Neuron (in vitro differentiated cells): ENCODE measurements at regions not wholly inside any gene's neighbourhood (a gene's known extent, or its start where the extent isn't known, plus 50 kb on each side); places are given as distances from the start of the nearest gene placed in this dataset.

ENCODE experiments used
- H2AFZ ChIP-seq: one replicate; pipeline ENCODE4 v1.6.1; 2013; ENCODE audit warnings: low read depth, mild to moderate bottlenecking, inconsistent platforms, low read length, moderate library complexity
- H3K27me3 ChIP-seq: one replicate; pipeline ENCODE4 v1.6.1; 2013; ENCODE audit warnings: low read length; ENCODE audit not compliant: insufficient read depth
- H3K36me3 ChIP-seq: one replicate; pipeline ENCODE4 v1.6.1; 2013; ENCODE audit warnings: low read length; ENCODE audit not compliant: insufficient read depth
- H3K4me1 ChIP-seq: one replicate; pipeline ENCODE4 v1.6.1; 2013; ENCODE audit warnings: low read length; ENCODE audit not compliant: insufficient read depth
- H3K4me3 ChIP-seq: 2 replicates; pipeline ENCODE4 v1.5.1; 2013; ENCODE audit warnings: mild to moderate bottlenecking, low read length, moderate library complexity
- H3K9me3 ChIP-seq: one replicate; pipeline ENCODE4 v1.6.1; 2013; ENCODE audit warnings: low read length

- no peak overlapping the region for H3K4me3 ChIP-seq
- no peaks in the 10 kb centered on the region for H3K27me3 ChIP-seq
- H3K4me1 ChIP-seq = peaks cover 3% of the 10 kb centered on the region
- H3K36me3 ChIP-seq = no peaks in the 10 kb centered on the region
- peaks cover 2% of the 10 kb centered on the region for H3K9me3 ChIP-seq
- no peak overlapping the region for H2AFZ ChIP-seq
These were observed 728.8 kb downstream of the NR2F2 start for GRCh38 chr15:97059281-97059680.

GRCh38 chr15:97061392-97061791 is 730.9 kb downstream of the NR2F2 start:
- no peaks in the 10 kb centered on the region for H3K9me3 ChIP-seq
- H3K36me3 ChIP-seq = no peaks in the 10 kb centered on the region
- no peak overlapping the region for H2AFZ ChIP-seq
- H3K4me1 ChIP-seq = peaks cover 3% of the 10 kb centered on the region
- no peaks in the 10 kb centered on the region for H3K27me3 ChIP-seq
- H3K4me3 ChIP-seq = no peak overlapping the region

GRCh38 chr15:97071668-97072067 is 741.2 kb downstream of the NR2F2 start:
- no peaks in the 10 kb centered on the region for H3K36me3 ChIP-seq
- peaks cover 3% of the 10 kb centered on the region for H3K9me3 ChIP-seq
- H3K4me3 ChIP-seq = no peak overlapping the region
- no peaks in the 10 kb centered on the region for H3K4me1 ChIP-seq
- no peak overlapping the region for H2AFZ ChIP-seq
- no peaks in the 10 kb centered on the region for H3K27me3 ChIP-seq

GRCh38 chr15:97072545-97072944 is 742.0 kb downstream of the NR2F2 start:
- H3K9me3 ChIP-seq = peaks cover 3% of the 10 kb centered on the region
- no peaks in the 10 kb centered on the region for H3K27me3 ChIP-seq
- no peaks in the 10 kb centered on the region for H3K36me3 ChIP-seq
- no peak overlapping the region for H3K4me3 ChIP-seq
- H2AFZ ChIP-seq = no peak overlapping the region
- H3K4me1 ChIP-seq = no peaks in the 10 kb centered on the region

- H3K36me3 ChIP-seq = no peaks in the 10 kb centered on the region
- no peaks in the 10 kb centered on the region for H3K27me3 ChIP-seq
- H3K4me3 ChIP-seq = no peak overlapping the region
- no peak overlapping the region for H2AFZ ChIP-seq
- no peaks in the 10 kb centered on the region for H3K4me1 ChIP-seq
- peaks cover 3% of the 10 kb centered on the region for H3K9me3 ChIP-seq
These were observed 745.5 kb downstream of the NR2F2 start for GRCh38 chr15:97076011-97076410.

- Histone ChIP-seq H3K4me1 (peaks cover 7% of the 10 kb centered on the region), H2AFZ (no peak overlapping the region), H3K36me3 (no peaks in the 10 kb centered on the region), H3K27me3 (no peaks in the 10 kb centered on the region), H3K9me3 (peaks cover 3% of the 10 kb centered on the region), H3K4me3 (no peak overlapping the region)
These were observed 747.5 kb downstream of the NR2F2 start for GRCh38 chr15:97077975-97078374.

- Histone ChIP-seq H3K4me1 (peaks cover 11% of the 10 kb centered on the region), H3K27me3 (no peaks in the 10 kb centered on the region), H2AFZ (no peak overlapping the region), H3K36me3 (no peaks in the 10 kb centered on the region), H3K4me3 (no peak overlapping the region), H3K9me3 (peaks cover 3% of the 10 kb centered on the region)
These were observed 748.1 kb downstream of the NR2F2 start for GRCh38 chr15:97078591-97078990.

GRCh38 chr15:97081666-97082226 is 751.2 kb downstream of the NR2F2 start:
- H3K9me3 ChIP-seq = no peaks in the 10 kb centered on the region
- H3K4me3 ChIP-seq = no peak overlapping the region
- H3K27me3 ChIP-seq = no peaks in the 10 kb centered on the region
- H3K4me1 ChIP-seq = peaks cover 11% of the 10 kb centered on the region
- H3K36me3 ChIP-seq = no peaks in the 10 kb centered on the region
- H2AFZ ChIP-seq = no peak overlapping the region

GRCh38 chr15:97082830-97083229 is 752.3 kb downstream of the NR2F2 start:
- no peaks in the 10 kb centered on the region for H3K36me3 ChIP-seq

GRCh38 chr15:97084650-97085049 is 754.1 kb downstream of the NR2F2 start:
- H3K9me3 ChIP-seq = no peaks in the 10 kb centered on the region
- no peaks in the 10 kb centered on the region for H3K36me3 ChIP-seq
- H3K4me1 ChIP-seq = peaks cover 11% of the 10 kb centered on the region
- no peak overlapping the region for H2AFZ ChIP-seq
- H3K4me3 ChIP-seq = no peak overlapping the region
- H3K27me3 ChIP-seq = no peaks in the 10 kb centered on the region

More at GRCh38 chr15:97082830-97083229, 752.3 kb downstream of the NR2F2 start:
- Histone ChIP-seq H3K27me3 (no peaks in the 10 kb centered on the region), H2AFZ (no peak overlapping the region), H3K4me1 (peaks cover 11% of the 10 kb centered on the region), H3K4me3 (no peak overlapping the region), H3K9me3 (no peaks in the 10 kb centered on the region)

GRCh38 chr15:97085731-97086130 is 755.2 kb downstream of the NR2F2 start:
- H3K36me3 ChIP-seq = no peaks in the 10 kb centered on the region
- H3K4me3 ChIP-seq = no peak overlapping the region
- H3K27me3 ChIP-seq = no peaks in the 10 kb centered on the region
- no peak overlapping the region for H2AFZ ChIP-seq
- H3K9me3 ChIP-seq = no peaks in the 10 kb centered on the region
- peaks cover 20% of the 10 kb centered on the region for H3K4me1 ChIP-seq

GRCh38 chr15:97087006-97087741 is 756.7 kb downstream of the NR2F2 start:
- H3K9me3 ChIP-seq = no peaks in the 10 kb centered on the region
- no peak overlapping the region for H3K4me3 ChIP-seq
- no peaks in the 10 kb centered on the region for H3K27me3 ChIP-seq
- H3K4me1 ChIP-seq = peaks cover 20% of the 10 kb centered on the region
- no peak overlapping the region for H2AFZ ChIP-seq
- no peaks in the 10 kb centered on the region for H3K36me3 ChIP-seq

- no peaks in the 10 kb centered on the region for H3K9me3 ChIP-seq
- no peak overlapping the region for H2AFZ ChIP-seq
- H3K4me3 ChIP-seq = no peak overlapping the region
These were observed 760.6 kb downstream of the NR2F2 start for GRCh38 chr15:97091093-97091492.

GRCh38 chr15:97092656-97093055 is 762.2 kb downstream of the NR2F2 start:
- Histone ChIP-seq H3K4me1 (peaks cover 8% of the 10 kb centered on the region), H3K36me3 (no peaks in the 10 kb centered on the region), H3K4me3 (no peak overlapping the region), H2AFZ (no peak overlapping the region), H3K27me3 (no peaks in the 10 kb centered on the region), H3K9me3 (no peaks in the 10 kb centered on the region)

More at GRCh38 chr15:97091093-97091492, 760.6 kb downstream of the NR2F2 start:
- Histone ChIP-seq H3K4me1 (peaks cover 8% of the 10 kb centered on the region), H3K36me3 (no peaks in the 10 kb centered on the region), H3K27me3 (no peaks in the 10 kb centered on the region)
